K562 (cell line): ENCODE measurements at regions not wholly inside any gene's neighbourhood (a gene's known extent, or its start where the extent isn't known, plus 50 kb on each side); places are given as distances from the start of the nearest gene placed in this dataset.

Experiments used
- ATAC-seq: fragments of 200-7000 bp; cut with Tn5 transposase; 3 replicates; pipeline ENCODE4 v1.9.1; 2020; ENCODE audit warnings: moderate library complexity
- BruUV-seq: library from RNA; stranded (reverse); fragments of 400-500 nt; replicated peaks from 2 replicates; lab custom pipeline; 2021; lab: Mats Ljungman, UMichigan
- CTCF ChIA-PET: fragments of 300-600 bp; formaldehyde crosslinking; extraction: SDS; loops from one replicate; lab custom pipeline; 2021; ENCODE audit warnings: low intra/inter-chr PET ratio; lab: Yijun Ruan, JAX
- POLR2A ChIA-PET: fragments of 300-600, 350-650 bp; sonication (Branson Sonifier 250); formaldehyde crosslinking; extraction: SDS; loops from one replicate; lab custom pipeline; 2021; ENCODE audit warnings: antibody characterized with exemption, inconsistent platforms; lab: Yijun Ruan, JAX
- DNase-seq, 4 experiments: peaks; one replicate each; pipeline versions ENCODE4 v3.0.0 to v3.0.0-alpha.2; 2011 to 2018; ENCODE audit warnings: low spot score in 3 of 4, mixed read lengths in 3 of 4; ENCODE audit errors: extremely low read depth in 1 of 4
- FAIRE-seq: peaks from 2 replicates; lab custom pipeline; 2011; peaks lifted over from hg19 to GRCh38; lab: Jason Lieb, UNC
- H2AFZ ChIP-seq: 2 replicates; pipeline ENCODE4 v1.6.0; 2011; ENCODE audit warnings: low read depth, low read length, control low read depth, inconsistent platforms
- H3K27ac ChIP-seq: fragments of 200-600 bp; 3 replicates; pipeline ENCODE4 v1.8.0; 2011; ENCODE audit warnings: low read depth, mild to moderate bottlenecking, control low read depth, inconsistent platforms, low read length, moderate library complexity, mixed read lengths; ENCODE audit errors: extremely low read depth
- H3K27me3 ChIP-seq, 2 experiments: fragments of 300-600 bp in 1 of 2; 2 replicates in 1 of 2; 3 replicates in 1 of 2; pipeline versions ENCODE4 v1.6.0 to v1.8.0; 2011; ENCODE audit warnings: inconsistent platforms in 2 of 2, low read length in 2 of 2, mild to moderate bottlenecking in 1 of 2, mixed read lengths in 1 of 2, moderate library complexity in 1 of 2; ENCODE audit not compliant: control insufficient read depth in 2 of 2, insufficient read depth in 2 of 2
- H3K36me3 ChIP-seq: fragments of 300-600 bp; 3 replicates; pipeline ENCODE4 v1.8.0; 2011; ENCODE audit warnings: mild to moderate bottlenecking, low read length, inconsistent platforms; ENCODE audit not compliant: control insufficient read depth, insufficient read depth
- H3K4me1 ChIP-seq, 2 experiments: fragments of 200-600 bp in 1 of 2; replicated peaks in 1 of 2; 2 replicates in 1 of 2; 3 replicates in 1 of 2; pipeline versions ENCODE4 v1.5.1 to v1.8.0; 2011; ENCODE audit warnings: inconsistent platforms in 2 of 2, low read length in 2 of 2, mild to moderate bottlenecking in 1 of 2, mixed read lengths in 1 of 2, moderate library complexity in 1 of 2; ENCODE audit not compliant: control insufficient read depth in 2 of 2, insufficient read depth in 2 of 2
- H3K4me2 ChIP-seq: 2 replicates; pipeline ENCODE4 v1.6.1; 2011; ENCODE audit warnings: low read length, control low read depth, inconsistent platforms, mixed read lengths; ENCODE audit not compliant: insufficient read depth
- H3K4me3 ChIP-seq: fragments of 200-600 bp; sonication (generic), shearing (Covaris generic); 2 replicates; pipeline ENCODE4 v1.5.1; 2016; ENCODE audit warnings: control low read depth, inconsistent platforms
- H3K79me2 ChIP-seq: fragments of 200-600 bp; 3 replicates; pipeline ENCODE4 v1.8.0; 2011; ENCODE audit warnings: low read length, inconsistent platforms; ENCODE audit not compliant: control insufficient read depth, insufficient read depth
- H3K9ac ChIP-seq, 2 experiments: 2 replicates each; pipeline versions ENCODE4 v1.6.0 to v1.6.1; 2011; ENCODE audit warnings: low read depth in 2 of 2, low read length in 2 of 2, control low read depth in 1 of 2, inconsistent platforms in 1 of 2, mild to moderate bottlenecking in 1 of 2, mixed read lengths in 1 of 2; ENCODE audit not compliant: insufficient read depth in 1 of 2
- H3K9me1 ChIP-seq: one replicate; pipeline ENCODE4 v1.6.0; 2011; ENCODE audit warnings: inconsistent platforms, mild to moderate bottlenecking, low read length, moderate library complexity; ENCODE audit not compliant: control insufficient read depth, insufficient read depth
- H3K9me3 ChIP-seq: replicated peaks from 2 replicates; pipeline ENCODE4 v1.5.1; 2011; ENCODE audit warnings: low read depth, low read length, inconsistent platforms; ENCODE audit not compliant: control insufficient read depth, insufficient read depth
- H4K20me1 ChIP-seq: replicated peaks from 2 replicates; pipeline ENCODE4 v1.6.1; 2011; ENCODE audit warnings: low read length, inconsistent platforms, mixed read lengths; ENCODE audit not compliant: control insufficient read depth, insufficient read depth
- CBFA2T2 ChIP-seq: fragments of 450-650 bp; conservative IDR thresholded peaks from 2 replicates; pipeline ENCODE4 v1.6.1; 2017; ENCODE audit warnings: mild to moderate bottlenecking
- DNMT1 ChIP-seq: fragments of 450-650 bp; IDR thresholded peaks from 2 replicates; pipeline ENCODE4 v1.6.1; 2016; ENCODE audit warnings: antibody characterized with exemption, mild to moderate bottlenecking
- HLTF ChIP-seq: fragments of 450-650 bp; IDR thresholded peaks from 2 replicates; pipeline ENCODE4 v1.6.1; 2016
- JUN ChIP-seq, 2 experiments: sonication (generic) in 1 of 2; formaldehyde crosslinking in 1 of 2; IDR thresholded peaks; 2 replicates each; pipeline versions ENCODE4 v1.6.1 to v1.8.0; 2012 to 2022; ENCODE audit warnings: borderline replicate concordance in 2 of 2, mild to moderate bottlenecking in 2 of 2, improper control_type of control experiment in 1 of 2, low read depth in 1 of 2, low read length in 1 of 2, missing genetic modification reagents in 1 of 2
- KLF1 ChIP-seq: fragments of 450-650 bp; IDR thresholded peaks from 2 replicates; pipeline ENCODE4 v1.6.1; 2016; ENCODE audit warnings: missing genetic modification characterization, missing compliant biosample characterization
- MYNN ChIP-seq, 2 experiments: sonication (generic); formaldehyde crosslinking in 1 of 2; IDR thresholded peaks; 2 replicates each; pipeline versions ENCODE4 v1.5.0 to v1.6.1; 2016 to 2020; ENCODE audit warnings: antibody characterized with exemption in 1 of 2, missing genetic modification reagents in 1 of 2
- PRDM10 ChIP-seq: fragments of 450-650 bp; IDR thresholded peaks from 2 replicates; pipeline ENCODE4 v1.6.1; 2018; ENCODE audit not compliant: partially characterized antibody
- RAD51 ChIP-seq: fragments of 450-650 bp; IDR thresholded peaks from 2 replicates; pipeline ENCODE4 v1.7.1; 2016; ENCODE audit warnings: low read depth, mild to moderate bottlenecking, borderline replicate concordance
- RBBP5 ChIP-seq: fragments of 200-600 bp; sonication (generic); IDR thresholded peaks from 2 replicates; pipeline ENCODE4 v1.6.1; 2012; ENCODE audit warnings: borderline replicate concordance, mild to moderate bottlenecking, low read length, control low read depth, inconsistent platforms; ENCODE audit not compliant: insufficient read depth, poor library complexity, severe bottlenecking
- WHSC1 ChIP-seq: IDR thresholded peaks from one replicate; pipeline ENCODE4 v1.6.1; 2012; ENCODE audit warnings: low read length, control low read depth, inconsistent platforms
- ZFP36 ChIP-seq: fragments of 150-350 bp; IDR thresholded peaks from 2 replicates; pipeline ENCODE4 v1.6.1; 2018; ENCODE audit warnings: low read length, low read depth; ENCODE audit not compliant: partially characterized antibody
- ZNF165 ChIP-seq: fragments of 250-450 bp; sonication (Bioruptor Pico); IDR thresholded peaks from 2 replicates; pipeline ENCODE4 v1.4.0; 2020; ENCODE audit warnings: borderline replicate concordance
- ZNF212 ChIP-seq: fragments of 450-650 bp; formaldehyde crosslinking; IDR thresholded peaks from 2 replicates; pipeline ENCODE4 v1.4.0; 2020; ENCODE audit warnings: mild to moderate bottlenecking
- ZNF518B ChIP-seq: fragments of 250-450 bp; sonication (Bioruptor Pico); IDR thresholded peaks from 2 replicates; pipeline ENCODE4 v1.5.0; 2021; ENCODE audit warnings: mild to moderate bottlenecking, moderate library complexity
- WGBS: fragments of 100-300 bp; shearing (Covaris generic); methylation state at CpG from one replicate; pipeline ENCODE4 v1.1.6; 2016; ENCODE audit warnings: low coverage, mixed read lengths; ENCODE audit not compliant: insufficient coverage; ENCODE audit errors: missing lambda C conversion rate; 5-methylcytosine and 5-hydroxymethylcytosine counted together
- in situ Hi-C: fragments of 300-500 bp; cut with MboI; formaldehyde crosslinking; loops from 4 replicates; pipeline ENCODE4 v1.15.0; 2018; ENCODE audit warnings: inconsistent platforms, mixed read lengths
- intact Hi-C: fragments of 100-400 bp; cut with micrococcal nuclease; formaldehyde crosslinking; loops from 2 replicates; pipeline ENCODE4 v1.14.2; 2022
- TF ChIP-seq, protein P1 (sequence below): fragments of 250-450 bp; sonication (Bioruptor Pico); IDR thresholded peaks from 2 replicates; pipeline ENCODE4 v1.5.0; 2021

DNA sequence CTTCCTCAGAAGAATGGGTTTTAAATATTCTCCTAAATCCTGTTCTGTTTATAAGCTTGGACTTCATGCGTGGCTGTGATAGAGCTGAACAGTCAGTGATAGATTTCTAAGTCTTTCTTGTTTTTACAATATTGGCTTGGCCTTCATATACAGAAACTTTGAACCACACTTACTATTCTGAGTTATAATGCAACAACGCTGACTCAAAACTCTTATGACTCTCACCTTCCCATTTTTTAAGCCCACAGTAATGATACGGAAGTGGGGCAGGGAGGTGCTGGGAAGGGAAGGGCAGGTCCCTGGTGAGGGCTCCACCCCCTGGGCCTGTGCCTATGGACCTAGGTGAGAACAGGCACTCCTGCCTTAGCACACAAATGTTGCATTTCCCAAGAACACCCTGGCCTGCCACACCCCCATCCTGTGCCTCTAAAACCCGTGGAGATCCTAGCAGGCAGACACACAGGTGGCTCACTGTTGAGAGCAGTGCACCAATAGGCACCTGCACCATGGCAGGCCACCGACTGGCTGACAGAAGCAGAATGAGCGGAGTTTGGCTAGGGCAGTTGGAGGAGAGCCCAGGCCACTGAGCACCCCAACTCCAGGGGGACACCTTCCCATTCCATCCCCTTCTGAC, 376.7 kb downstream of the GABRG2 start:
- intact Hi-C loops = no loop called here
- Histone ChIP-seq H3K79me2 (no peaks in the 10 kb centered on the region), H3K9me1 (no peaks in the 10 kb centered on the region), H3K27ac (no peak overlapping the region), H3K27me3 (no peaks in the 10 kb centered on the region), H3K4me3 (no peak overlapping the region), H2AFZ (no peak overlapping the region), H3K9ac (no peak overlapping the region), H4K20me1 (no peaks in the 10 kb centered on the region), H3K4me2 (no peak overlapping the region), H3K4me1 (no peaks in the 10 kb centered on the region), H3K36me3 (no peaks in the 10 kb centered on the region)
- ATAC-seq (no peak), DNase-seq (no peak), FAIRE-seq (no peak)
- ChIA-PET CTCF (no interaction called here), POLR2A (no interaction called here)
- no TSS peak for BruUV-seq
- 0% methylated on average over 6 of the region's 6 CpGs for WGBS
- in situ Hi-C loops = no loop called here
- TF ChIP-seq ZNF165 (CRISPR knock-in tag) = no peak
- TF ChIP-seq JUN (IDR thresholded peaks at IDR 0.05; ENCODE audit: borderline replicate concordance, low read depth, low read length) = no peak
- no peak for TF ChIP-seq JUN (CRISPR knock-in tag; IDR thresholded peaks at IDR 0.05; ENCODE audit: borderline replicate concordance)
- TF ChIP-seq ZNF518B (CRISPR knock-in tag) = no peak
- TF ChIP-seq ZNF212 (CRISPR knock-in tag) = no peak
- no peak for TF ChIP-seq ZFP36
- TF ChIP-seq CBFA2T2 = no peak
- no peak for TF ChIP-seq DNMT1
- no peak for TF ChIP-seq MYNN (IDR thresholded peaks at IDR 0.05)
- no peak for TF ChIP-seq MYNN (CRISPR knock-in tag; IDR thresholded peaks at IDR 0.05)
- no peak for TF ChIP-seq RAD51
- no peak for TF ChIP-seq RBBP5
- TF ChIP-seq WHSC1 = no peak
- TF ChIP-seq HLTF = no peak
- TF ChIP-seq PRDM10 = no peak
- TF ChIP-seq, protein P1, sequence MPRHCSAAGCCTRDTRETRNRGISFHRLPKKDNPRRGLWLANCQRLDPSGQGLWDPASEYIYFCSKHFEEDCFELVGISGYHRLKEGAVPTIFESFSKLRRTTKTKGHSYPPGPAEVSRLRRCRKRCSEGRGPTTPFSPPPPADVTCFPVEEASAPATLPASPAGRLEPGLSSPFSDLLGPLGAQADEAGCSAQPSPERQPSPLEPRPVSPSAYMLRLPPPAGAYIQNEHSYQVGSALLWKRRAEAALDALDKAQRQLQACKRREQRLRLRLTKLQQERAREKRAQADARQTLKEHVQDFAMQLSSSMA (CRISPR knock-in tag) = no peak
- TF ChIP-seq KLF1 (tag) = no peak
- TF ChIP-seq, all 486 proteins: peak for 0
- no peaks in the 10 kb centered on the region for H3K9me3 ChIP-seq
